ENCODE measurements at regions not wholly inside any gene's neighbourhood (a gene's known extent, or its start where the extent isn't known, plus 50 kb on each side); places are given as distances from the start of the nearest gene placed in this dataset.

GRCh38 chr12:94731733-94732360, 81.5 kb upstream of the TMCC3 start:
- Histone ChIP-seq H3K9me3 (ENCODE audit: low read depth, low read length) (no peaks in the 10 kb centered on the region), H3K36me3 (ENCODE audit: insufficient read depth, low read length) (no peaks in the 10 kb centered on the region), H3K9ac (ENCODE audit: insufficient read length) (no peak overlapping the region), H3K4me3 (no peak overlapping the region), H3K27ac (no peak overlapping the region)
- DNase-seq (ENCODE audit: low read depth, low spot score) = no peak
- TF ChIP-seq FOXP2 (optimal IDR thresholded peaks at IDR 0.05; ENCODE audit: control extremely low read depth, extremely low read length, insufficient read depth) (no peak), EZH2 (IDR thresholded peaks at IDR 0.05) (no peak), POLR2AphosphoS5 (IDR thresholded peaks at IDR 0.05; ENCODE audit: borderline replicate concordance, low read depth, low read length) (no peak)

- peak; percentile 47 for DNase-seq (ENCODE audit: low read depth, low spot score)
- no peak overlapping the region for H3K27ac ChIP-seq
Measured at GRCh38 chr12:94730847-94731246, 80.5 kb upstream of the TMCC3 start.

GRCh38 chr12:94726236-94726835, 76.0 kb upstream of the TMCC3 start:
- H3K9ac ChIP-seq (ENCODE audit: insufficient read length) = no peak overlapping the region
- DNase-seq (ENCODE audit: low read depth, low spot score) = no peak
- no peak for TF ChIP-seq EZH2 (IDR thresholded peaks at IDR 0.05)
- no peak overlapping the region for H3K4me3 ChIP-seq
- H3K27ac ChIP-seq = no peak overlapping the region
- no peaks in the 10 kb centered on the region for H3K9me3 ChIP-seq (ENCODE audit: low read depth, low read length)
- no peaks in the 10 kb centered on the region for H3K36me3 ChIP-seq (ENCODE audit: insufficient read depth, low read length)

More at GRCh38 chr12:94730847-94731246, 80.5 kb upstream of the TMCC3 start:
- TF ChIP-seq FOXP2 (optimal IDR thresholded peaks at IDR 0.05; ENCODE audit: control extremely low read depth, extremely low read length, insufficient read depth) = no peak
- TF ChIP-seq POLR2AphosphoS5 (IDR thresholded peaks at IDR 0.05; ENCODE audit: borderline replicate concordance, low read depth, low read length) = no peak
- TF ChIP-seq EZH2 (IDR thresholded peaks at IDR 0.05) = no peak
- Histone ChIP-seq H3K4me3 (no peak overlapping the region), H3K36me3 (ENCODE audit: insufficient read depth, low read length) (no peaks in the 10 kb centered on the region), H3K9me3 (ENCODE audit: low read depth, low read length) (no peaks in the 10 kb centered on the region), H3K9ac (ENCODE audit: insufficient read length) (no peak overlapping the region)

- DNase-seq (ENCODE audit: low read depth, low spot score) = no peak
- TF ChIP-seq FOXP2 (optimal IDR thresholded peaks at IDR 0.05; ENCODE audit: control extremely low read depth, extremely low read length, insufficient read depth) (no peak), POLR2AphosphoS5 (IDR thresholded peaks at IDR 0.05; ENCODE audit: borderline replicate concordance, low read depth, low read length) (no peak), EZH2 (IDR thresholded peaks at IDR 0.05) (no peak)
- H3K9me3 ChIP-seq (ENCODE audit: low read depth, low read length) = no peaks in the 10 kb centered on the region
- no peaks in the 10 kb centered on the region for H3K36me3 ChIP-seq (ENCODE audit: insufficient read depth, low read length)
- H3K4me3 ChIP-seq = no peak overlapping the region
- H3K9ac ChIP-seq (ENCODE audit: insufficient read length) = no peak overlapping the region
- no peak overlapping the region for H3K27ac ChIP-seq
Measured at GRCh38 chr12:94725375-94726168, 75.2 kb upstream of the TMCC3 start.

- Histone ChIP-seq H3K36me3 (ENCODE audit: insufficient read depth, low read length) (no peaks in the 10 kb centered on the region), H3K9me3 (ENCODE audit: low read depth, low read length) (no peaks in the 10 kb centered on the region), H3K4me3 (no peak overlapping the region), H3K9ac (ENCODE audit: insufficient read length) (no peak overlapping the region), H3K27ac (no peak overlapping the region)
- no peak for DNase-seq (ENCODE audit: low read depth, low spot score)
- no peak for TF ChIP-seq FOXP2 (optimal IDR thresholded peaks at IDR 0.05; ENCODE audit: control extremely low read depth, extremely low read length, insufficient read depth)
- TF ChIP-seq EZH2 (IDR thresholded peaks at IDR 0.05) = no peak
- no peak for TF ChIP-seq POLR2AphosphoS5 (IDR thresholded peaks at IDR 0.05; ENCODE audit: borderline replicate concordance, low read depth, low read length)
Measured at GRCh38 chr12:94722664-94723063, 72.3 kb upstream of the TMCC3 start.

GRCh38 chr12:94721173-94721572, 70.8 kb upstream of the TMCC3 start:
- Histone ChIP-seq H3K27ac (no peak overlapping the region), H3K9ac (ENCODE audit: insufficient read length) (no peak overlapping the region), H3K36me3 (ENCODE audit: insufficient read depth, low read length) (no peaks in the 10 kb centered on the region), H3K9me3 (ENCODE audit: low read depth, low read length) (no peaks in the 10 kb centered on the region), H3K4me3 (no peak overlapping the region)
- TF ChIP-seq EZH2 (IDR thresholded peaks at IDR 0.05) (no peak), FOXP2 (optimal IDR thresholded peaks at IDR 0.05; ENCODE audit: control extremely low read depth, extremely low read length, insufficient read depth) (no peak), POLR2AphosphoS5 (IDR thresholded peaks at IDR 0.05; ENCODE audit: borderline replicate concordance, low read depth, low read length) (no peak)
- no peak for DNase-seq (ENCODE audit: low read depth, low spot score)

GRCh38 chr12:94718114-94718513, 67.8 kb upstream of the TMCC3 start:
- Histone ChIP-seq H3K4me3 (no peak overlapping the region), H3K36me3 (ENCODE audit: insufficient read depth, low read length) (no peaks in the 10 kb centered on the region), H3K27ac (no peak overlapping the region), H3K9ac (ENCODE audit: insufficient read length) (no peak overlapping the region), H3K9me3 (ENCODE audit: low read depth, low read length) (no peaks in the 10 kb centered on the region)
- no peak for DNase-seq (ENCODE audit: low read depth, low spot score)
- TF ChIP-seq FOXP2 (optimal IDR thresholded peaks at IDR 0.05; ENCODE audit: control extremely low read depth, extremely low read length, insufficient read depth) (no peak), EZH2 (IDR thresholded peaks at IDR 0.05) (no peak), POLR2AphosphoS5 (IDR thresholded peaks at IDR 0.05; ENCODE audit: borderline replicate concordance, low read depth, low read length) (no peak)

- H3K36me3 ChIP-seq (ENCODE audit: insufficient read depth, low read length) = no peaks in the 10 kb centered on the region
- H3K9ac ChIP-seq (ENCODE audit: insufficient read length) = no peak overlapping the region
- no peak for TF ChIP-seq FOXP2 (optimal IDR thresholded peaks at IDR 0.05; ENCODE audit: control extremely low read depth, extremely low read length, insufficient read depth)
- no peak for TF ChIP-seq EZH2 (IDR thresholded peaks at IDR 0.05)
- no peak for TF ChIP-seq POLR2AphosphoS5 (IDR thresholded peaks at IDR 0.05; ENCODE audit: borderline replicate concordance, low read depth, low read length)
- DNase-seq (ENCODE audit: low read depth, low spot score) = no peak
- H3K9me3 ChIP-seq (ENCODE audit: low read depth, low read length) = no peaks in the 10 kb centered on the region
- H3K4me3 ChIP-seq = no peak overlapping the region
- H3K27ac ChIP-seq = no peak overlapping the region
Measured at GRCh38 chr12:94717656-94718055, 67.3 kb upstream of the TMCC3 start.

Data from SK-N-MC (cell line).